ENCODE measurements at regions not wholly inside any gene's neighbourhood (a gene's known extent, or its start where the extent isn't known, plus 50 kb on each side); places are given as distances from the start of the nearest gene placed in this dataset.
"Not testable (repeated sequence)": the region's sequence is repeated elsewhere in the genome, so short reads cannot be mapped to it uniquely, and the experiment has no call there.

GRCh38 chr10:47711428-47711827 is 52.0 kb downstream of the SYT15B start:
- not testable (repeated sequence) for H3K27me3 Mint-ChIP-seq (ENCODE audit: low read depth); H3K36me3 Mint-ChIP-seq; H3K4me3 Mint-ChIP-seq; H3K4me1 Mint-ChIP-seq; H3K9me3 Mint-ChIP-seq; H3K27ac Mint-ChIP-seq; DNase-seq (ENCODE audit: low spot score in 2 of 2, unreplicated experiment in 2 of 2)

- H3K36me3 Mint-ChIP-seq; DNase-seq (ENCODE audit: low spot score in 2 of 2, unreplicated experiment in 2 of 2); H3K27me3 Mint-ChIP-seq (ENCODE audit: low read depth); H3K4me1 Mint-ChIP-seq; H3K27ac Mint-ChIP-seq; H3K9me3 Mint-ChIP-seq; H3K4me3 Mint-ChIP-seq: not testable (repeated sequence)
These were observed 52.9 kb downstream of the SYT15B start for GRCh38 chr10:47710443-47710842.

- not testable (repeated sequence) for H3K27me3 Mint-ChIP-seq (ENCODE audit: low read depth); H3K9me3 Mint-ChIP-seq; H3K27ac Mint-ChIP-seq; H3K36me3 Mint-ChIP-seq; H3K4me1 Mint-ChIP-seq
- DNase-seq (ENCODE audit: low spot score in 2 of 2, unreplicated experiment in 2 of 2), result peak; percentile 31 to 56
- peak overlapping the region; percentile 56 for H3K4me3 Mint-ChIP-seq
These were observed 57.5 kb downstream of the SYT15B start for GRCh38 chr10:47705698-47706414.

DNA sequence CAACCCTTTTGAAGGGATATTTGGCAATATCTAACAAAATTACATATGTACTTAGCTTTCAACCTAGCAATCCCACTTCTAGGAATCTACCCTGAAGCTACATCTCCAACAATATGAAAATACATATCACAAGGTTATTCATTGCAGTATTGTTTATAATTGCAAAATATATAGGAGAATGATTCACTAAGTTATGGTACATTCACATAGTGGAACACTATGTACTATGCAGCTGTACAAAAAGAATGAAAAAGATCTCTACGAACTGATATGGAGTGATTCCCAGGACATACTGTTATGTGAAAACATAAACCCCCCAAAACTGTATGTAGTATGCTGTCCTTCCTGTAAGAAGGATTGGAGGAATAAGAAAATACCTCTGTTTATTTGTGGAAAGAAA is 62.1 kb downstream of the SYT15B start:
- DNase-seq (ENCODE audit: low spot score in 2 of 2, unreplicated experiment in 2 of 2); H3K4me1 Mint-ChIP-seq; H3K27ac Mint-ChIP-seq; H3K36me3 Mint-ChIP-seq; H3K27me3 Mint-ChIP-seq (ENCODE audit: low read depth); H3K4me3 Mint-ChIP-seq; H3K9me3 Mint-ChIP-seq: not testable (repeated sequence)

DNA sequence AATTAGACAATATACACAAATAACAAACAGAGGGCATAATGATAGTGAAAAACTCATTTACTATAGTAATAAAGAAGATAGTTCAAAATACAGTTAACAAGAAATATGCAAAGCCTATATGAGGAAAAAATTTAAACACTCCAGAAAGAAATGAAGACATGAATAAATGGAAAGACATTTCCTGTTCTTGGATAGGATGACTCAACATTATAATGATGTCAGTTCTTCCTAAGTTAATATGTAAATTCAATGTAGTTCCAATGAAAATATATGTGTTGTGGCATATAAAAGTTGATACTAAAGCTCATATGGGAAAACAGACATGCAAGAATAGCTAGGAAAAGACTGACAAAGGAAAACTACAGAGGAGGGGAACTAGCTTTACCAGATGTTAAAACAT is 63.5 kb downstream of the SYT15B start:
- H3K4me3 Mint-ChIP-seq; DNase-seq (ENCODE audit: low spot score in 2 of 2, unreplicated experiment in 2 of 2); H3K27me3 Mint-ChIP-seq (ENCODE audit: low read depth); H3K4me1 Mint-ChIP-seq; H3K36me3 Mint-ChIP-seq; H3K27ac Mint-ChIP-seq; H3K9me3 Mint-ChIP-seq: not testable (repeated sequence)

DNA sequence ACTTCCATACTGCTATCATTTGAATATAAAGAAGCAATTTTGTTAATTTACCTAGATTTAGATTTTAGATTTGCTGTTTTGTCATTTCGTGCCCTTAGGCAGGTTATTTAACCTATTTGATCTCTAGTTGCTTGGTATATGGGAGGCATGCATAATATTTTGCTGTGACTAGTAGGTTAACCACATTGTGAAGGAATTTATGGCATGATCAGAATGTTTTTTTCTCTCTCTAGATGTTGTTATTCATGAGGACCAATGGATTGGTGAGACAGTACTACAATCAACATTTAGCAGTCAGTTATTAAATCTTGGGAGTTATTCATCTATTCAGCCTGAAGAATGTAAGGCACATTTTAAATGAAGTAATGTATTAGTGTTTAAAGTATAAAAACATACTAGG is 67.2 kb downstream of the SYT15B start:
- H3K27ac Mint-ChIP-seq; H3K4me1 Mint-ChIP-seq; H3K36me3 Mint-ChIP-seq; H3K27me3 Mint-ChIP-seq (ENCODE audit: low read depth); H3K4me3 Mint-ChIP-seq; H3K9me3 Mint-ChIP-seq; DNase-seq (ENCODE audit: low spot score in 2 of 2, unreplicated experiment in 2 of 2): not testable (repeated sequence)

DNA sequence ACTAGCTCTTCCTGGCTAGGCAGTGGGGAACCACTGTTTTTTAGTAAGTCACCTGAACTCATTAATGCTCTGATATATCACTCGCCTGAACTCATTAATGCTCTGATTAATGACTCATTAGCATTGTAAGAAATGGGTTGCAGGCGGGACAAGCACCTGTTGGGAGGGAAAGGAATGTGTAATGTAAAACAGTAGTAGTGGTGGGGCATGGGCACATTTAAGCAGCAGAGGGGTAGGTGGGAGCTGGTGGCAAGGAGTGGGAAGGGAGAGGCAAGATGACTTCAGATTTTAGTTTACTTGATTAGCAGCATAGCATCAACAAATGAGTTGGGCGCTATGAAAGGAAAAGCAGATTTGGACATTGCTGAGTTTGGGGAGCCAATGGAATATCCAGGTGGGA is 68.2 kb downstream of the SYT15B start:
- H3K4me1 Mint-ChIP-seq; H3K27ac Mint-ChIP-seq; H3K27me3 Mint-ChIP-seq (ENCODE audit: low read depth); DNase-seq (ENCODE audit: low spot score in 2 of 2, unreplicated experiment in 2 of 2); H3K9me3 Mint-ChIP-seq; H3K4me3 Mint-ChIP-seq; H3K36me3 Mint-ChIP-seq: not testable (repeated sequence)

GRCh38 chr10:47690304-47690703 is 73.1 kb downstream of the SYT15B start:
- H3K9me3 Mint-ChIP-seq; H3K27me3 Mint-ChIP-seq (ENCODE audit: low read depth); DNase-seq (ENCODE audit: low spot score in 2 of 2, unreplicated experiment in 2 of 2); H3K36me3 Mint-ChIP-seq; H3K4me1 Mint-ChIP-seq; H3K4me3 Mint-ChIP-seq; H3K27ac Mint-ChIP-seq: not testable (repeated sequence)

DNA sequence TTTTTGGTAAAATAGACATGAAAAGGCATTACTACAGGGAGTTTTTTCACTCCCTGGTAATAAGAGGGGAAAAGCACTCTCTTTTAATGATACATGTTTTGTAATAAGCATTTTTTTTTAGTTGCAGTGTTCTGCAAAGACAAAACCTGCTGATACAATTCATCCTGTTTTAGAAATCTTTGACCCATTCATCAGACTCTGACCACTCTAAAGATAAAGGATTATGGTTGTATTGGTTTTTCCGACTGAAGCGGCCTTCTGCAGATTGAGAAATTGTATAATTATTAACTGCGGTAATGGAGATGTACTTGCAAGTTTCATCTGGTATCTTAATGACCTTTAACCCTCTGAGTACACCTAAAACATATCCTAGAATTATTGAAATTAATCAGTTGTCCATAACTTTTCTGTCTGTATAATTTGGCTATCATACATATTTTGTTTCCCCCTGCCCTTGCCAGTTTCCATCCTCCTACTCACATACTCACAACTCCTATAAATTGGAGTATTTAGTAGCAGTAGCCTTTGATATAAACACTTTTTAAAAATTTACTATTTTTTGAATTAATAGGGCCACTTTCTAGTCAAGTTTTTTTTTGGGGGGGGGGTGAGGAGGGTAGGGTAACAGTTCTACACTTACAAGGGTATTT is 79.4 kb downstream of the SYT15B start:
- not testable (repeated sequence) for DNase-seq (ENCODE audit: low spot score in 2 of 2, unreplicated experiment in 2 of 2); H3K4me1 Mint-ChIP-seq; H3K9me3 Mint-ChIP-seq; H3K27ac Mint-ChIP-seq; H3K27me3 Mint-ChIP-seq (ENCODE audit: low read depth); H3K36me3 Mint-ChIP-seq; H3K4me3 Mint-ChIP-seq

DNA sequence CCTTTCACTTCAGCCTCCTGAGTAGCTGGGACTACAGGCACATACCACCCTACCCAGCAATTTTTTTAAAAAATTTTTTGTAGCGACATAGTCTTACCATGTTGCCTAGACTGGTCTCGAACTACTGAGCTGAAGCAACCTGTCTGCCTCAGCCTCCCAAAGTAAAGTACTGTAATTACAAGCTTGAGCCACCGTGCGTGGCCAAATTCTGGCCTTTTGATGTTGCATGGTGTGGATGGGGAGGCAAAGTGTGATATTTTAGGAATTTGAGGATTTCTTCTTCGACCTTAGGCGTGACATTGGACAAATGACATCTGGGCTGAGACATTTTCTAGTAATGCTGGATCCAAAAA is 81.8 kb downstream of the SYT15B start:
- not testable (repeated sequence) for H3K27me3 Mint-ChIP-seq (ENCODE audit: low read depth); H3K4me3 Mint-ChIP-seq; H3K27ac Mint-ChIP-seq; DNase-seq (ENCODE audit: low spot score in 2 of 2, unreplicated experiment in 2 of 2); H3K36me3 Mint-ChIP-seq; H3K4me1 Mint-ChIP-seq; H3K9me3 Mint-ChIP-seq

DNA sequence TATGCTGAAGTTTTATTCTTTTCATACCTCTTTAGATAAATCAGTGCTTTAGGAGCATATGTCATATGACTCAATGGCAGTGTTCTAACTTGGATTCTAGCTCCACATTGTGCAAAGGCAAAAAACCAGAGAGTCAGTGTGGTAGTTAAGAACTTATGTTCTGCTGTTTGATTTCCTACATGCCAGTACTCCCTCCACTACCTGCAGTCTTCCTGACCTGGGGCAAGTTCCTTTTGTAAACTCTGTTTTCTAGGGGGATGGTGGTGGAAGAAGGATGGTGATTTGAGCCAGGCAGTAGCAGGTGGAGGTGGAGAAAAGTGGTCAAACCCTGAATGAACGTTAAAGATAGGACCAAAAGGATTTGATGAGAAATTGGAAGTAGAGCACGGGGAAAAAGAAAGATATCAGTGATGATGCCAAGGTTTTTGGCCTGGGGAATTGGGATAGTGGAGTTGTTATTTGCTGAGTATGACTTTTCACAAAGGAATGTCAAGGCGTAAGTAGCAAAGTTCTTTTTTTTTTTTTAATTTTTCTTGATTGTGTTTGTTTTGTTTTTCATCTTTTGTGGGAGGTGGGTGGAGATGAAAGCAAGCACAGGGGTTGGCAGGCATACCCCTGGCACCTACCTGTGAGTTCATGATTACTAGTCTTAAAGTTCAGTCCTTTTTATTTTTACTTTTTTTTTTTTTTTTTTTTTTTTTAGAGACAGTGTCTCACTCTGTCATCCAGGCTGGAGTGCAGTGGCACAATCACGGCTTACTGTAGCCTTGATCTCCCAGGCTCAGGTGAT is 82.3 kb downstream of the SYT15B start:
- not testable (repeated sequence) for H3K27me3 Mint-ChIP-seq (ENCODE audit: low read depth); DNase-seq (ENCODE audit: low spot score in 2 of 2, unreplicated experiment in 2 of 2); H3K27ac Mint-ChIP-seq; H3K4me1 Mint-ChIP-seq; H3K4me3 Mint-ChIP-seq; H3K36me3 Mint-ChIP-seq; H3K9me3 Mint-ChIP-seq

DNA sequence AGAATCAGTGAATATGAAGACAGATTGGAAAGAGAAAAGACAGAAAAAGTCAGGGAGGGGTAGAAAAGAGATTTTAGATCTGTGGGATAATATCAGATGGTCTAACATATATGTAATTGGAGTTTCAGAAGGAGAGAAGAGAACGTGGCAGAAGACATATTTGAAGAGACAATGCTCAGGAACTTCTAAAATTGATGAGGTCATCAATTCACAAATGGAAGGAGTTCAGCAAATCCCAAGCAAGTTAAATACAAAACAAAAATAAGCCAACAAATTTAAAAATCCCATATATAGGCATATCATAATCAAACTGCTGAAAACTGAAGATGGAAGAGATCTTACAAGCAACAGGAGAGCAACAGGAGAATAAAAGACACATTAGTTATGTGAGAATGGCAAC is 87.3 kb downstream of the SYT15B start:
- H3K4me1 Mint-ChIP-seq; H3K36me3 Mint-ChIP-seq; H3K4me3 Mint-ChIP-seq; DNase-seq (ENCODE audit: low spot score in 2 of 2, unreplicated experiment in 2 of 2); H3K27me3 Mint-ChIP-seq (ENCODE audit: low read depth); H3K9me3 Mint-ChIP-seq; H3K27ac Mint-ChIP-seq: not testable (repeated sequence)

GRCh38 chr10:47675577-47675976 is 87.8 kb downstream of the SYT15B start:
- H3K4me3 Mint-ChIP-seq; H3K9me3 Mint-ChIP-seq; H3K27ac Mint-ChIP-seq; H3K4me1 Mint-ChIP-seq; H3K36me3 Mint-ChIP-seq; DNase-seq (ENCODE audit: low spot score in 2 of 2, unreplicated experiment in 2 of 2); H3K27me3 Mint-ChIP-seq (ENCODE audit: low read depth): not testable (repeated sequence)

DNA sequence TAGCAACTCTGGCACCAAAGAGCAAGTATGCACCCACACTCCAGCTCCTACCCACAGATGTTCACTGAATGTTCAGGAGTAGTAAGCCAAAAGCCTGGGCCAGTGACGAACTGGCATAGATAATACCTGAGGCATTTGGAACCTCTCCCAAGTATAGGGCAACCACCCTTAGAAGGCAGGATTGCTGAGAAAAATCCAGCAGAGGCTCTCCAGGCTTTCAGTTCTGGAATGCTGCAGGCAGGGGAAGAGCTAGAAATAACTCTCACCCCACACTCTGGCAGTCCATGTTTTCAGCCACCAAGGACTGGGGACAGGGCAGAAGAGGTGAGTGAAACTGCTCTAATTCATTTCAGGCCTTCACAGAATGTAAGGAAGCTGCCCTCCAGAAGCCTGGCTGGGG is 90.3 kb downstream of the SYT15B start:
- H3K4me3 Mint-ChIP-seq; H3K9me3 Mint-ChIP-seq; H3K27ac Mint-ChIP-seq; H3K36me3 Mint-ChIP-seq; DNase-seq (ENCODE audit: low spot score in 2 of 2, unreplicated experiment in 2 of 2); H3K4me1 Mint-ChIP-seq; H3K27me3 Mint-ChIP-seq (ENCODE audit: low read depth): not testable (repeated sequence)

Measured in mesothelial cell of epicardium (in vitro differentiated cells).